HEK293 (cell line): ENCODE measurements at regions not wholly inside any gene's neighbourhood (a gene's known extent, or its start where the extent isn't known, plus 50 kb on each side); places are given as distances from the start of the nearest gene placed in this dataset.

Source experiments
- CTCF ChIA-PET: fragments of 350-600 bp; formaldehyde crosslinking; extraction: SDS; loops from one replicate; lab custom pipeline; 2021; ENCODE audit warnings: antibody characterized with exemption; lab: Yijun Ruan, JAX
- POLR2A ChIA-PET: fragments of 300-600 bp; formaldehyde crosslinking; extraction: SDS; loops from one replicate; lab custom pipeline; 2020; ENCODE audit warnings: antibody characterized with exemption, inconsistent platforms; lab: Yijun Ruan, JAX
- H3K27ac ChIP-seq: fragments of 200-500 bp; sonication (Bioruptor generic); 2 replicates; pipeline ENCODE4 v1.5.1; 2014; ENCODE audit warnings: low read depth, low read length, control low read depth, inconsistent platforms; ENCODE audit errors: extremely low read depth
- H3K36me3 ChIP-seq, 2 experiments: fragments of 200-500 bp in 1 of 2; sonication (Bioruptor generic) in 1 of 2; 1 replicate in 1 of 2; 2 replicates in 1 of 2; pipeline ENCODE4 v1.5.1; 2014 to 2017; ENCODE audit warnings: inconsistent platforms in 2 of 2, low read length in 2 of 2; ENCODE audit not compliant: control insufficient read depth in 2 of 2, insufficient read depth in 1 of 2
- H3K4me1 ChIP-seq: fragments of 200-500 bp; sonication (Bioruptor generic); 2 replicates; pipeline ENCODE4 v1.5.1; 2014; ENCODE audit warnings: mild to moderate bottlenecking, low read length, inconsistent platforms; ENCODE audit not compliant: control insufficient read depth, insufficient read depth
- H3K4me3 ChIP-seq: 2 replicates; pipeline ENCODE4 v1.5.1; 2011; ENCODE audit warnings: low read depth, mild to moderate bottlenecking, control low read depth, low read length, moderate library complexity
- H3K9me3 ChIP-seq: fragments of 200-500 bp; sonication (Bioruptor generic); 2 replicates; pipeline ENCODE4 v1.5.1; 2014; ENCODE audit warnings: low read depth, low read length, inconsistent platforms; ENCODE audit not compliant: control insufficient read depth, insufficient read depth
- GLIS2 ChIP-seq: fragments of 450-650 bp; formaldehyde crosslinking; IDR thresholded peaks from 2 replicates; pipeline ENCODE4 v1.5.1; 2016; ENCODE audit warnings: missing biosample characterization, missing genetic modification characterization
- SALL2 ChIP-seq: fragments of 450-650 bp; formaldehyde crosslinking; IDR thresholded peaks from 2 replicates; pipeline ENCODE4 v1.5.0; 2017; ENCODE audit warnings: missing biosample characterization, mild to moderate bottlenecking, missing genetic modification characterization, borderline replicate concordance
- SP3 ChIP-seq: fragments of 450-650 bp; formaldehyde crosslinking; IDR thresholded peaks from 2 replicates; pipeline ENCODE4 v1.5.1; 2016; ENCODE audit warnings: missing biosample characterization, missing genetic modification characterization
- ZBTB20 ChIP-seq: fragments of 450-650 bp; formaldehyde crosslinking; IDR thresholded peaks from 2 replicates; pipeline ENCODE4 v1.5.1; 2016; ENCODE audit warnings: missing biosample characterization, missing genetic modification characterization
- ZBTB21 ChIP-seq: fragments of 450-650 bp; formaldehyde crosslinking; IDR thresholded peaks from 2 replicates; pipeline ENCODE4 v1.5.1; 2017; ENCODE audit warnings: missing biosample characterization, missing genetic modification characterization
- ZIC2 ChIP-seq: fragments of 450-650 bp; formaldehyde crosslinking; IDR thresholded peaks from 2 replicates; pipeline ENCODE4 v1.5.1; 2016; ENCODE audit warnings: missing biosample characterization, missing genetic modification characterization
- ZNF174 ChIP-seq: fragments of 450-650 bp; formaldehyde crosslinking; IDR thresholded peaks from 2 replicates; pipeline ENCODE4 v1.5.0; 2017; ENCODE audit warnings: missing biosample characterization, mild to moderate bottlenecking, missing genetic modification characterization
- ZNF202 ChIP-seq: fragments of 450-650 bp; formaldehyde crosslinking; IDR thresholded peaks from 2 replicates; pipeline ENCODE4 v1.5.1; 2016; ENCODE audit warnings: missing biosample characterization, missing genetic modification characterization, borderline replicate concordance
- ZNF214 ChIP-seq: fragments of 450-650 bp; formaldehyde crosslinking; IDR thresholded peaks from 2 replicates; pipeline ENCODE4 v1.5.1; 2017; ENCODE audit warnings: missing biosample characterization, mild to moderate bottlenecking, missing genetic modification characterization, borderline replicate concordance
- ZNF354C ChIP-seq: fragments of 450-650 bp; formaldehyde crosslinking; IDR thresholded peaks from 2 replicates; pipeline ENCODE4 v1.5.1; 2016; ENCODE audit warnings: missing biosample characterization, missing genetic modification characterization, low read depth, borderline replicate concordance
- ZNF48 ChIP-seq: fragments of 450-650 bp; formaldehyde crosslinking; IDR thresholded peaks from 2 replicates; pipeline ENCODE4 v1.5.1; 2016; ENCODE audit warnings: missing biosample characterization, missing genetic modification characterization
- ZNF514 ChIP-seq: fragments of 450-650 bp; formaldehyde crosslinking; IDR thresholded peaks from 2 replicates; pipeline ENCODE4 v1.5.1; 2016; ENCODE audit warnings: missing biosample characterization, missing genetic modification characterization
- ZNF549 ChIP-seq: fragments of 450-650 bp; IDR thresholded peaks from 2 replicates; pipeline ENCODE4 v1.5.1; 2018; ENCODE audit warnings: missing biosample characterization, missing genetic modification characterization, mild to moderate bottlenecking, inconsistent platforms, moderate library complexity
- ZNF830 ChIP-seq: fragments of 450-650 bp; IDR thresholded peaks from 2 replicates; pipeline ENCODE4 v1.5.0; 2018; ENCODE audit warnings: missing biosample characterization, missing genetic modification characterization, low read depth, mild to moderate bottlenecking, moderate library complexity
- ZSCAN23 ChIP-seq: fragments of 450-650 bp; formaldehyde crosslinking; IDR thresholded peaks from 2 replicates; pipeline ENCODE4 v1.5.1; 2016; ENCODE audit warnings: missing biosample characterization, missing genetic modification characterization
- TF ChIP-seq, protein P1 (sequence below): fragments of 450-650 bp; formaldehyde crosslinking; conservative IDR thresholded peaks from 2 replicates; pipeline ENCODE4 v1.5.1; 2016; ENCODE audit warnings: low read depth, missing biosample characterization, missing genetic modification characterization
- TF ChIP-seq, protein P2 (sequence below): fragments of 450-650 bp; formaldehyde crosslinking; IDR thresholded peaks from 2 replicates; pipeline ENCODE4 v1.5.1; 2016; ENCODE audit warnings: missing biosample characterization, missing genetic modification characterization
- TF ChIP-seq, protein P3 (sequence below): fragments of 450-650 bp; IDR thresholded peaks from 2 replicates; pipeline ENCODE4 v1.5.1; 2018; ENCODE audit warnings: missing biosample characterization, mild to moderate bottlenecking, missing genetic modification characterization
- TF ChIP-seq, protein P4 (sequence below): IDR thresholded peaks from 2 replicates; pipeline ENCODE4 v1.6.1; 2011; ENCODE audit warnings: mild to moderate bottlenecking, low read depth, low read length, borderline replicate concordance

DNA sequence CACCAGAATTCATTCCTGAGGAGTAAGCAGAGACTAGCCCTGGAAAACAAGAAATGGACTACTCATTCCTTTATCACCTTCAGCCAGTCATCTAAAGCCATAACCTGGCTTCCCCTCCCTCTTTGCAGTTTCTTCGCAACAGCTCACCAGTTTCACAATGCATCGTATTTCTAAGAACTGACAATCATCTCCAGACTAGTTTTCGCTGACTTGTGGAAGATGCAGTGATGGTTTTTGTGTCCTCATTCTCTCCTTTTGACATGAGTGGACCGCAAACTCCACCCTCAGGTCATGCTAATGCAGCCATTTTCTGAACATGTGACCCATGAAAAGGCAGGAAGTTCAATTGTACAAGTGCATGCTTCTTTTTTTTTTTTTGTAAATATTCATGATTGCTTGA, 1203.5 kb downstream of the PCDH7 start:
- Histone ChIP-seq H3K36me3 (no peaks in the 10 kb centered on the region), H3K9me3 (no peaks in the 10 kb centered on the region), H3K4me3 (no peak overlapping the region), H3K27ac (no peak overlapping the region), H3K4me1 (no peaks in the 10 kb centered on the region)
- ChIA-PET CTCF (no interaction called here), POLR2A (no interaction called here)
- TF ChIP-seq ZNF354C (tag by site-specific recombination) (no peak), SALL2 (no peak), ZIC2 (tag by site-specific recombination) (no peak), ZNF48 (tag by site-specific recombination) (no peak), ZNF830 (tag by site-specific recombination) (no peak), ZNF202 (tag by site-specific recombination) (no peak), GLIS2 (tag by site-specific recombination) (no peak), ZSCAN23 (tag by site-specific recombination) (no peak), ZNF214 (no peak), ZNF174 (tag by site-specific recombination) (no peak), ZNF514 (tag by site-specific recombination) (no peak), ZBTB21 (tag by site-specific recombination) (no peak), ZBTB20 (tag by site-specific recombination) (no peak), ZNF549 (tag by site-specific recombination) (no peak), SP3 (tag by site-specific recombination) (no peak)
- TF ChIP-seq, protein P1, sequence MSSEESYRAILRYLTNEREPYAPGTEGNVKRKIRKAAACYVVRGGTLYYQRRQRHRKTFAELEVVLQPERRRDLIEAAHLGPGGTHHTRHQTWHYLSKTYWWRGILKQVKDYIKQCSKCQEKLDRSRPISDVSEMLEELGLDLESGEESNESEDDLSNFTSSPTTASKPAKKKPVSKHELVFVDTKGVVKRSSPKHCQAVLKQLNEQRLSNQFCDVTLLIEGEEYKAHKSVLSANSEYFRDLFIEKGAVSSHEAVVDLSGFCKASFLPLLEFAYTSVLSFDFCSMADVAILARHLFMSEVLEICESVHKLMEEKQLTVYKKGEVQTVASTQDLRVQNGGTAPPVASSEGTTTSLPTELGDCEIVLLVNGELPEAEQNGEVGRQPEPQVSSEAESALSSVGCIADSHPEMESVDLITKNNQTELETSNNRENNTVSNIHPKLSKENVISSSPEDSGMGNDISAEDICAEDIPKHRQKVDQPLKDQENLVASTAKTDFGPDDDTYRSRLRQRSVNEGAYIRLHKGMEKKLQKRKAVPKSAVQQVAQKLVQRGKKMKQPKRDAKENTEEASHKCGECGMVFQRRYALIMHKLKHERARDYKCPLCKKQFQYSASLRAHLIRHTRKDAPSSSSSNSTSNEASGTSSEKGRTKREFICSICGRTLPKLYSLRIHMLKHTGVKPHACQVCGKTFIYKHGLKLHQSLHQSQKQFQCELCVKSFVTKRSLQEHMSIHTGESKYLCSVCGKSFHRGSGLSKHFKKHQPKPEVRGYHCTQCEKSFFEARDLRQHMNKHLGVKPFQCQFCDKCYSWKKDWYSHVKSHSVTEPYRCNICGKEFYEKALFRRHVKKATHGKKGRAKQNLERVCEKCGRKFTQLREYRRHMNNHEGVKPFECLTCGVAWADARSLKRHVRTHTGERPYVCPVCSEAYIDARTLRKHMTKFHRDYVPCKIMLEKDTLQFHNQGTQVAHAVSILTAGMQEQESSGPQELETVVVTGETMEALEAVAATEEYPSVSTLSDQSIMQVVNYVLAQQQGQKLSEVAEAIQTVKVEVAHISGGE, result no peak
- TF ChIP-seq, protein P2, sequence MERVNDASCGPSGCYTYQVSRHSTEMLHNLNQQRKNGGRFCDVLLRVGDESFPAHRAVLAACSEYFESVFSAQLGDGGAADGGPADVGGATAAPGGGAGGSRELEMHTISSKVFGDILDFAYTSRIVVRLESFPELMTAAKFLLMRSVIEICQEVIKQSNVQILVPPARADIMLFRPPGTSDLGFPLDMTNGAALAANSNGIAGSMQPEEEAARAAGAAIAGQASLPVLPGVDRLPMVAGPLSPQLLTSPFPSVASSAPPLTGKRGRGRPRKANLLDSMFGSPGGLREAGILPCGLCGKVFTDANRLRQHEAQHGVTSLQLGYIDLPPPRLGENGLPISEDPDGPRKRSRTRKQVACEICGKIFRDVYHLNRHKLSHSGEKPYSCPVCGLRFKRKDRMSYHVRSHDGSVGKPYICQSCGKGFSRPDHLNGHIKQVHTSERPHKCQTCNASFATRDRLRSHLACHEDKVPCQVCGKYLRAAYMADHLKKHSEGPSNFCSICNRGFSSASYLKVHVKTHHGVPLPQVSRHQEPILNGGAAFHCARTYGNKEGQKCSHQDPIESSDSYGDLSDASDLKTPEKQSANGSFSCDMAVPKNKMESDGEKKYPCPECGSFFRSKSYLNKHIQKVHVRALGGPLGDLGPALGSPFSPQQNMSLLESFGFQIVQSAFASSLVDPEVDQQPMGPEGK (tag by site-specific recombination), result no peak
- TF ChIP-seq, protein P3, sequence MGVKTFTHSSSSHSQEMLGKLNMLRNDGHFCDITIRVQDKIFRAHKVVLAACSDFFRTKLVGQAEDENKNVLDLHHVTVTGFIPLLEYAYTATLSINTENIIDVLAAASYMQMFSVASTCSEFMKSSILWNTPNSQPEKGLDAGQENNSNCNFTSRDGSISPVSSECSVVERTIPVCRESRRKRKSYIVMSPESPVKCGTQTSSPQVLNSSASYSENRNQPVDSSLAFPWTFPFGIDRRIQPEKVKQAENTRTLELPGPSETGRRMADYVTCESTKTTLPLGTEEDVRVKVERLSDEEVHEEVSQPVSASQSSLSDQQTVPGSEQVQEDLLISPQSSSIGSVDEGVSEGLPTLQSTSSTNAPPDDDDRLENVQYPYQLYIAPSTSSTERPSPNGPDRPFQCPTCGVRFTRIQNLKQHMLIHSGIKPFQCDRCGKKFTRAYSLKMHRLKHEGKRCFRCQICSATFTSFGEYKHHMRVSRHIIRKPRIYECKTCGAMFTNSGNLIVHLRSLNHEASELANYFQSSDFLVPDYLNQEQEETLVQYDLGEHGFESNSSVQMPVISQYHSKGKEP (tag by site-specific recombination), result no peak
- TF ChIP-seq, protein P4, sequence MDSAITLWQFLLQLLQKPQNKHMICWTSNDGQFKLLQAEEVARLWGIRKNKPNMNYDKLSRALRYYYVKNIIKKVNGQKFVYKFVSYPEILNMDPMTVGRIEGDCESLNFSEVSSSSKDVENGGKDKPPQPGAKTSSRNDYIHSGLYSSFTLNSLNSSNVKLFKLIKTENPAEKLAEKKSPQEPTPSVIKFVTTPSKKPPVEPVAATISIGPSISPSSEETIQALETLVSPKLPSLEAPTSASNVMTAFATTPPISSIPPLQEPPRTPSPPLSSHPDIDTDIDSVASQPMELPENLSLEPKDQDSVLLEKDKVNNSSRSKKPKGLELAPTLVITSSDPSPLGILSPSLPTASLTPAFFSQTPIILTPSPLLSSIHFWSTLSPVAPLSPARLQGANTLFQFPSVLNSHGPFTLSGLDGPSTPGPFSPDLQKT, result no peak
